Peyer's patch (tissue), 4 donors: ENCODE measurements at regions not wholly inside any gene's neighbourhood (a gene's known extent, or its start where the extent isn't known, plus 50 kb on each side); places are given as distances from the start of the nearest gene placed in this dataset.
"Not testable (repeated sequence)": the region's sequence is repeated elsewhere in the genome, so short reads cannot be mapped to it uniquely, and the experiment has no call there.

Experiments used
- DNase-seq, 3 donors: peaks; one replicate each; pipeline ENCODE4 v3.0.0-alpha.2; 2017 to 2019
- H3K27ac ChIP-seq, 4 donors: fragments of 200-600 bp; sonication (generic); one replicate each; pipeline ENCODE4 v1.5.1; 2016 to 2019
- H3K27me3 ChIP-seq, 2 donors: fragments of 200-600 bp; sonication (generic); one replicate each; pipeline ENCODE4 v1.5.1; 2019
- H3K36me3 ChIP-seq, 3 donors: fragments of 200-600 bp; sonication (generic); one replicate each; pipeline ENCODE4 v1.5.1; 2016 to 2019
- H3K4me1 ChIP-seq, 4 donors: fragments of 200-600 bp; sonication (generic); one replicate each; pipeline ENCODE4 v1.5.1; 2016 to 2019
- H3K4me3 ChIP-seq, 4 donors: fragments of 200-600 bp; sonication (generic); 1 replicate in 3 of 4; 2 replicates in 1 of 4; pipeline ENCODE4 v1.5.1; 2016 to 2019; ENCODE audit warnings: mild to moderate bottlenecking in 1 of 4
- H3K9me3 ChIP-seq, 4 donors: fragments of 200-600 bp; sonication (generic); one replicate each; pipeline ENCODE4 v1.5.1; 2016 to 2019; ENCODE audit warnings: mild to moderate bottlenecking in 1 of 4
- CTCF ChIP-seq, 6 experiments: fragments of 450-650 bp in 4 of 6; fragments of 200-600 bp in 2 of 6; sonication (generic) in 1 of 6; IDR thresholded peaks; one replicate each; pipeline ENCODE4 v1.5.1; 2017 to 2019; ENCODE audit warnings: antibody characterized with exemption in 6 of 6, mild to moderate bottlenecking in 3 of 6, moderate library complexity in 1 of 6
- POLR2A ChIP-seq, 2 donors: fragments of 450-650 bp; IDR thresholded peaks; one replicate each; pipeline ENCODE4 v1.5.1; 2017; ENCODE audit warnings: antibody characterized with exemption in 2 of 2, mild to moderate bottlenecking in 2 of 2, moderate library complexity in 2 of 2

- no peak for TF ChIP-seq POLR2A (IDR thresholded peaks at IDR 0.05)
- no peak for TF ChIP-seq CTCF (IDR thresholded peaks at IDR 0.05)
- no peaks in the 10 kb centered on the region for H3K36me3 ChIP-seq
- no peaks in the 10 kb centered on the region for H3K27me3 ChIP-seq
- H3K4me1 ChIP-seq = no peaks in the 10 kb centered on the region
- no peak overlapping the region for H3K4me3 ChIP-seq
- no peak overlapping the region for H3K27ac ChIP-seq
- H3K9me3 ChIP-seq = no peaks in the 10 kb centered on the region
- no peak for DNase-seq
Measured at GRCh38 chrX:40395102-40395501, 185.7 kb upstream of the ATP6AP2 start.

GRCh38 chrX:40394302-40394701 lies 186.5 kb upstream of the ATP6AP2 start:
- no peak overlapping the region for H3K4me3 ChIP-seq
- no peaks in the 10 kb centered on the region for H3K4me1 ChIP-seq
- TF ChIP-seq CTCF (IDR thresholded peaks at IDR 0.05) (no peak), POLR2A (IDR thresholded peaks at IDR 0.05) (no peak)
- no peaks in the 10 kb centered on the region for H3K27me3 ChIP-seq
- H3K36me3 ChIP-seq = no peaks in the 10 kb centered on the region
- no peaks in the 10 kb centered on the region for H3K9me3 ChIP-seq
- no peak overlapping the region for H3K27ac ChIP-seq
- no peak for DNase-seq

GRCh38 chrX:40392599-40392998 lies 188.2 kb upstream of the ATP6AP2 start:
- TF ChIP-seq CTCF (IDR thresholded peaks at IDR 0.05) (no peak), POLR2A (IDR thresholded peaks at IDR 0.05) (no peak)
- no peaks in the 10 kb centered on the region for H3K27me3 ChIP-seq
- no peaks in the 10 kb centered on the region for H3K36me3 ChIP-seq
- H3K9me3 ChIP-seq = no peaks in the 10 kb centered on the region
- DNase-seq = no peak
- H3K4me3 ChIP-seq = no peak overlapping the region
- H3K27ac ChIP-seq = no peak overlapping the region
- H3K4me1 ChIP-seq = no peaks in the 10 kb centered on the region

- H3K9me3 ChIP-seq = no peaks in the 10 kb centered on the region
- DNase-seq = no peak
- H3K4me3 ChIP-seq = no peak overlapping the region
- H3K27me3 ChIP-seq = no peaks in the 10 kb centered on the region
- no peak overlapping the region for H3K27ac ChIP-seq
- no peaks in the 10 kb centered on the region for H3K36me3 ChIP-seq
- TF ChIP-seq POLR2A (IDR thresholded peaks at IDR 0.05) (no peak), CTCF (IDR thresholded peaks at IDR 0.05) (no peak)
- no peaks in the 10 kb centered on the region for H3K4me1 ChIP-seq
Measured at GRCh38 chrX:40391662-40392061, 189.1 kb upstream of the ATP6AP2 start.

GRCh38 chrX:40389555-40389954 lies 191.2 kb upstream of the ATP6AP2 start:
- Histone ChIP-seq H3K4me1 (no peaks in the 10 kb centered on the region), H3K4me3 (no peak overlapping the region), H3K9me3 (no peaks in the 10 kb centered on the region), H3K27ac (no peak overlapping the region), H3K27me3 (no peaks in the 10 kb centered on the region), H3K36me3 (no peaks in the 10 kb centered on the region)
- no peak for DNase-seq
- TF ChIP-seq CTCF (IDR thresholded peaks at IDR 0.05) = no peak
- no peak for TF ChIP-seq POLR2A (IDR thresholded peaks at IDR 0.05)

- no peaks in the 10 kb centered on the region for H3K4me1 ChIP-seq
- no peak overlapping the region for H3K4me3 ChIP-seq
- H3K36me3 ChIP-seq = no peaks in the 10 kb centered on the region
- no peak for DNase-seq
- no peaks in the 10 kb centered on the region for H3K9me3 ChIP-seq
- H3K27ac ChIP-seq = no peak overlapping the region
- no peak for TF ChIP-seq POLR2A (IDR thresholded peaks at IDR 0.05)
- TF ChIP-seq CTCF (IDR thresholded peaks at IDR 0.05) = no peak
- H3K27me3 ChIP-seq = no peaks in the 10 kb centered on the region
Measured at GRCh38 chrX:40388441-40388840, 192.3 kb upstream of the ATP6AP2 start.

GRCh38 chrX:40387869-40388268 lies 192.9 kb upstream of the ATP6AP2 start:
- not testable (repeated sequence) for H3K27me3 ChIP-seq, H3K36me3 ChIP-seq, H3K4me1 ChIP-seq, H3K9me3 ChIP-seq, DNase-seq, H3K27ac ChIP-seq, H3K4me3 ChIP-seq

GRCh38 chrX:40387311-40387710 lies 193.5 kb upstream of the ATP6AP2 start:
- not testable (repeated sequence) for H3K4me1 ChIP-seq, H3K27me3 ChIP-seq, H3K9me3 ChIP-seq, H3K4me3 ChIP-seq, DNase-seq, H3K27ac ChIP-seq, H3K36me3 ChIP-seq
